K562 (cell line): ENCODE measurements at regions not wholly inside any gene's neighbourhood (a gene's known extent, or its start where the extent isn't known, plus 50 kb on each side); places are given as distances from the start of the nearest gene placed in this dataset.

ENCODE experiments used
- ATF1 ChIP-seq, 2 experiments: fragments of 450-650 bp in 1 of 2; IDR thresholded peaks; 2 replicates each; pipeline ENCODE4 v1.6.1; 2016; ENCODE audit warnings: missing compliant biosample characterization in 1 of 2, missing genetic modification characterization in 1 of 2
- FOXK2 ChIP-seq, 2 experiments: fragments of 450-650 bp; IDR thresholded peaks in 1 of 2; conservative IDR thresholded peaks in 1 of 2; 2 replicates each; pipeline ENCODE4 v1.6.1; 2016; ENCODE audit warnings: low read depth in 2 of 2, mild to moderate bottlenecking in 1 of 2
- PCBP2 ChIP-seq: fragments of 200-400 bp; formaldehyde crosslinking; IDR thresholded peaks from 2 replicates; pipeline ENCODE4 v1.6.1; 2018; ENCODE audit warnings: low read length, low read depth, mild to moderate bottlenecking, moderate library complexity; ENCODE audit not compliant: poor library complexity, severe bottlenecking
- POLR3A ChIP-seq: IDR thresholded peaks from 2 replicates; pipeline ENCODE4 v1.6.1; 2011; ENCODE audit warnings: borderline replicate concordance, mild to moderate bottlenecking, moderate library complexity; ENCODE audit not compliant: insufficient read length, insufficient read depth; ENCODE audit errors: extremely low read depth
- TF ChIP-seq, protein P1 (sequence below): fragments of 450-650 bp; formaldehyde crosslinking; IDR thresholded peaks from 2 replicates; pipeline ENCODE4 v1.4.0; 2020; ENCODE audit warnings: mild to moderate bottlenecking, moderate library complexity
- TF ChIP-seq, protein P2 (sequence below): IDR thresholded peaks from 3 replicates; pipeline ENCODE4 v1.6.1; 2011; ENCODE audit warnings: borderline replicate concordance, mild to moderate bottlenecking; ENCODE audit not compliant: insufficient read length, insufficient read depth

DNA sequence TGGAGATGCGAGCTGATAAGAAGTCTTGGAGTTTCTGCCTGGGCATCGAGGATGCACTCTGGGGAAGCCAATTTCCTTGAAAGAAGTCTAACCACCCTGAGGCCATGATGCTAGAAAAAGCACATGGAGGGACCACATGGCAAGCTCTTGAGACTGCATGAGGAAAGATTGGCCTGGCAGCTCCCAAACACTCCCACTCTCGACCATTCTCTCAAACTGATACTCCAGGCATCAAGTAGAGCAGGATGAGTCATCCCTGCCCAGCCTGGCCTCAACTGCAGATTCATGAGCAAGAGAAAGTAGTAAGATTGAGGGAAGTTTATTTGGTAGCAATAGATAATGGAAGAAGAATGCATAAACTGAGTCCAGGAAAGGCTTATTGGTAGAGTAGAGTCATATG lies 194.3 kb downstream of the KIF18A start:
- TF ChIP-seq PCBP2: no peak
- TF ChIP-seq, protein P1, sequence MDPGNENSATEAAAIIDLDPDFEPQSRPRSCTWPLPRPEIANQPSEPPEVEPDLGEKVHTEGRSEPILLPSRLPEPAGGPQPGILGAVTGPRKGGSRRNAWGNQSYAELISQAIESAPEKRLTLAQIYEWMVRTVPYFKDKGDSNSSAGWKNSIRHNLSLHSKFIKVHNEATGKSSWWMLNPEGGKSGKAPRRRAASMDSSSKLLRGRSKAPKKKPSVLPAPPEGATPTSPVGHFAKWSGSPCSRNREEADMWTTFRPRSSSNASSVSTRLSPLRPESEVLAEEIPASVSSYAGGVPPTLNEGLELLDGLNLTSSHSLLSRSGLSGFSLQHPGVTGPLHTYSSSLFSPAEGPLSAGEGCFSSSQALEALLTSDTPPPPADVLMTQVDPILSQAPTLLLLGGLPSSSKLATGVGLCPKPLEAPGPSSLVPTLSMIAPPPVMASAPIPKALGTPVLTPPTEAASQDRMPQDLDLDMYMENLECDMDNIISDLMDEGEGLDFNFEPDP: no peak
- TF ChIP-seq, protein P2, sequence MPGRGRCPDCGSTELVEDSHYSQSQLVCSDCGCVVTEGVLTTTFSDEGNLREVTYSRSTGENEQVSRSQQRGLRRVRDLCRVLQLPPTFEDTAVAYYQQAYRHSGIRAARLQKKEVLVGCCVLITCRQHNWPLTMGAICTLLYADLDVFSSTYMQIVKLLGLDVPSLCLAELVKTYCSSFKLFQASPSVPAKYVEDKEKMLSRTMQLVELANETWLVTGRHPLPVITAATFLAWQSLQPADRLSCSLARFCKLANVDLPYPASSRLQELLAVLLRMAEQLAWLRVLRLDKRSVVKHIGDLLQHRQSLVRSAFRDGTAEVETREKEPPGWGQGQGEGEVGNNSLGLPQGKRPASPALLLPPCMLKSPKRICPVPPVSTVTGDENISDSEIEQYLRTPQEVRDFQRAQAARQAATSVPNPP: no peak
- TF ChIP-seq POLR3A: no peak
- TF ChIP-seq ATF1 (CRISPR knock-in tag; IDR thresholded peaks at IDR 0.05): no peak
- no peak for TF ChIP-seq ATF1 (tag; IDR thresholded peaks at IDR 0.05)
- TF ChIP-seq FOXK2 (conservative IDR thresholded peaks at IDR 0.05 in 1 of 2, IDR thresholded peaks at IDR 0.05 in 1 of 2; ENCODE audit: low read depth in 2 of 2): no peak
